Large intestine (tissue), 3 donors: ENCODE measurements at regions not wholly inside any gene's neighbourhood (a gene's known extent, or its start where the extent isn't known, plus 50 kb on each side); places are given as distances from the start of the nearest gene placed in this dataset.

Source experiments
- DNase-seq, 2 donors: peaks; one replicate each; pipeline versions ENCODE4 v3.0.0 to v3.0.0-alpha.2; 2013
- H3K27ac ChIP-seq: one replicate; pipeline ENCODE4 v1.5.1; 2013; ENCODE audit warnings: low read length
- H3K27me3 ChIP-seq: 2 replicates; pipeline ENCODE4 v1.6.1; 2013; ENCODE audit warnings: low read length; ENCODE audit not compliant: control insufficient read depth, insufficient read depth
- H3K36me3 ChIP-seq: 2 replicates; pipeline ENCODE4 v1.6.1; 2013; ENCODE audit warnings: low read length; ENCODE audit not compliant: control insufficient read depth, insufficient read depth
- H3K4me1 ChIP-seq: one replicate; pipeline ENCODE4 v1.6.1; 2013; ENCODE audit warnings: low read length; ENCODE audit not compliant: control insufficient read depth, insufficient read depth
- H3K4me3 ChIP-seq: one replicate; pipeline ENCODE4 v1.5.1; 2013; ENCODE audit warnings: low read length
- H3K9me3 ChIP-seq: one replicate; pipeline ENCODE4 v1.6.1; 2013; ENCODE audit warnings: mild to moderate bottlenecking, low read depth, low read length, moderate library complexity; ENCODE audit not compliant: control insufficient read depth
- WGBS: methylation state at CpG from one replicate; pipeline ENCODE4 v1.1.5; 2013; ENCODE audit warnings: low lambda C conversion rate; ENCODE audit not compliant: insufficient coverage; 5-methylcytosine and 5-hydroxymethylcytosine counted together

GRCh38 chr9:87259543-87260518 is 237.8 kb upstream of the DAPK1 start:
- DNase-seq, result no peak
- no peak overlapping the region for H3K4me3 ChIP-seq
- no peaks in the 10 kb centered on the region for H3K9me3 ChIP-seq
- 93% methylated on average over 3 of the region's 20 CpGs for WGBS
- no peaks in the 10 kb centered on the region for H3K4me1 ChIP-seq
- no peaks in the 10 kb centered on the region for H3K27me3 ChIP-seq
- no peak overlapping the region for H3K27ac ChIP-seq
- H3K36me3 ChIP-seq, result no peaks in the 10 kb centered on the region

- H3K36me3 ChIP-seq, result no peaks in the 10 kb centered on the region
- H3K27ac ChIP-seq, result no peak overlapping the region
- H3K27me3 ChIP-seq, result no peaks in the 10 kb centered on the region
- DNase-seq, result no peak
- H3K4me3 ChIP-seq, result no peak overlapping the region
- H3K9me3 ChIP-seq, result no peaks in the 10 kb centered on the region
- H3K4me1 ChIP-seq, result no peaks in the 10 kb centered on the region
- no CpG with 5 or more reads among the region's 9 CpGs for WGBS
Measured at GRCh38 chr9:87263291-87263690, 234.4 kb upstream of the DAPK1 start.

GRCh38 chr9:87266697-87267096 is 231.0 kb upstream of the DAPK1 start:
- H3K36me3 ChIP-seq, result no peaks in the 10 kb centered on the region
- H3K27me3 ChIP-seq, result no peaks in the 10 kb centered on the region
- no peaks in the 10 kb centered on the region for H3K9me3 ChIP-seq
- no peak overlapping the region for H3K4me3 ChIP-seq
- DNase-seq, result no peak
- no peak overlapping the region for H3K27ac ChIP-seq
- 86% methylated on average over 1 of the region's 1 CpG for WGBS
- H3K4me1 ChIP-seq, result no peaks in the 10 kb centered on the region

GRCh38 chr9:87267251-87268070 is 230.2 kb upstream of the DAPK1 start:
- Histone ChIP-seq H3K36me3 (no peaks in the 10 kb centered on the region), H3K4me1 (no peaks in the 10 kb centered on the region), H3K9me3 (no peaks in the 10 kb centered on the region), H3K27ac (no peak overlapping the region), H3K27me3 (no peaks in the 10 kb centered on the region), H3K4me3 (no peak overlapping the region)
- no peak for DNase-seq
- 92% methylated on average over 2 of the region's 15 CpGs for WGBS

- H3K4me3 ChIP-seq, result no peak overlapping the region
- H3K9me3 ChIP-seq, result no peaks in the 10 kb centered on the region
- no peak overlapping the region for H3K27ac ChIP-seq
- WGBS, result 91% methylated on average over 4 of the region's 7 CpGs
- no peaks in the 10 kb centered on the region for H3K27me3 ChIP-seq
- DNase-seq, result no peak
- no peaks in the 10 kb centered on the region for H3K36me3 ChIP-seq
- H3K4me1 ChIP-seq, result no peaks in the 10 kb centered on the region
Measured at GRCh38 chr9:87269296-87270176, 228.1 kb upstream of the DAPK1 start.

GRCh38 chr9:87270221-87270847 is 227.3 kb upstream of the DAPK1 start:
- Histone ChIP-seq H3K4me3 (no peak overlapping the region), H3K36me3 (no peaks in the 10 kb centered on the region), H3K4me1 (no peaks in the 10 kb centered on the region), H3K9me3 (no peaks in the 10 kb centered on the region), H3K27me3 (peaks cover 4% of the 10 kb centered on the region), H3K27ac (no peak overlapping the region)
- 40% methylated on average over 1 of the region's 16 CpGs for WGBS
- DNase-seq, result peak in 1 of 2 donors; percentile 18

GRCh38 chr9:87270848-87271234 is 226.8 kb upstream of the DAPK1 start:
- no peak overlapping the region for H3K27ac ChIP-seq
- no CpG with 5 or more reads among the region's 8 CpGs for WGBS
- H3K4me3 ChIP-seq, result no peak overlapping the region
- no peaks in the 10 kb centered on the region for H3K36me3 ChIP-seq
- peaks cover 4% of the 10 kb centered on the region for H3K27me3 ChIP-seq
- DNase-seq, result no peak
- no peaks in the 10 kb centered on the region for H3K4me1 ChIP-seq
- no peaks in the 10 kb centered on the region for H3K9me3 ChIP-seq

- Histone ChIP-seq H3K27me3 (peaks cover 4% of the 10 kb centered on the region), H3K9me3 (no peaks in the 10 kb centered on the region), H3K36me3 (no peaks in the 10 kb centered on the region), H3K4me1 (no peaks in the 10 kb centered on the region), H3K27ac (no peak overlapping the region), H3K4me3 (no peak overlapping the region)
- no CpG with 5 or more reads among the region's 4 CpGs for WGBS
- no peak for DNase-seq
Measured at GRCh38 chr9:87271696-87272477, 225.8 kb upstream of the DAPK1 start.

- no peak for DNase-seq
- Histone ChIP-seq H3K4me3 (no peak overlapping the region), H3K27ac (no peak overlapping the region), H3K9me3 (no peaks in the 10 kb centered on the region), H3K4me1 (no peaks in the 10 kb centered on the region), H3K36me3 (no peaks in the 10 kb centered on the region), H3K27me3 (peaks cover 4% of the 10 kb centered on the region)
- WGBS, result 86% methylated on average over 4 of the region's 9 CpGs
Measured at GRCh38 chr9:87275047-87275725, 222.5 kb upstream of the DAPK1 start.
